Skeletal muscle satellite cell (primary cell): ENCODE measurements at regions not wholly inside any gene's neighbourhood (a gene's known extent, or its start where the extent isn't known, plus 50 kb on each side); places are given as distances from the start of the nearest gene placed in this dataset.

ENCODE experiments used
- H3K27me3 ChIP-seq: 2 replicates; pipeline ENCODE4 v1.7.0; 2013; ENCODE audit warnings: low read length; ENCODE audit not compliant: control insufficient read depth, insufficient read depth
- H3K36me3 ChIP-seq: 2 replicates; pipeline ENCODE4 v1.7.0; 2013; ENCODE audit warnings: mild to moderate bottlenecking, control low read depth, low read length; ENCODE audit not compliant: insufficient read depth
- H3K4me1 ChIP-seq: 2 replicates; pipeline ENCODE4 v1.7.0; 2013; ENCODE audit warnings: low read length; ENCODE audit not compliant: control insufficient read depth, insufficient read depth
- H3K4me2 ChIP-seq: 2 replicates; pipeline ENCODE4 v1.7.0; 2013; ENCODE audit warnings: mild to moderate bottlenecking, low read length
- H3K4me3 ChIP-seq: 2 replicates; pipeline ENCODE4 v1.7.0; 2013; ENCODE audit warnings: low read length
- H3K9ac ChIP-seq: 2 replicates; pipeline ENCODE4 v1.7.0; 2013; ENCODE audit warnings: mild to moderate bottlenecking, low read depth, low read length, moderate library complexity
- H3K9me3 ChIP-seq: replicated peaks from 2 replicates; pipeline ENCODE4 v1.7.0; 2013; ENCODE audit warnings: mild to moderate bottlenecking, control low read depth, low read length

GRCh38 chr10:106179430-106179829 is 985.1 kb downstream of the SORCS1 start:
- Histone ChIP-seq H3K27me3 (no peaks in the 10 kb centered on the region), H3K4me3 (no peak overlapping the region), H3K4me1 (no peaks in the 10 kb centered on the region), H3K9ac (no peak overlapping the region), H3K36me3 (no peaks in the 10 kb centered on the region), H3K4me2 (no peak overlapping the region), H3K9me3 (no peaks in the 10 kb centered on the region)

DNA sequence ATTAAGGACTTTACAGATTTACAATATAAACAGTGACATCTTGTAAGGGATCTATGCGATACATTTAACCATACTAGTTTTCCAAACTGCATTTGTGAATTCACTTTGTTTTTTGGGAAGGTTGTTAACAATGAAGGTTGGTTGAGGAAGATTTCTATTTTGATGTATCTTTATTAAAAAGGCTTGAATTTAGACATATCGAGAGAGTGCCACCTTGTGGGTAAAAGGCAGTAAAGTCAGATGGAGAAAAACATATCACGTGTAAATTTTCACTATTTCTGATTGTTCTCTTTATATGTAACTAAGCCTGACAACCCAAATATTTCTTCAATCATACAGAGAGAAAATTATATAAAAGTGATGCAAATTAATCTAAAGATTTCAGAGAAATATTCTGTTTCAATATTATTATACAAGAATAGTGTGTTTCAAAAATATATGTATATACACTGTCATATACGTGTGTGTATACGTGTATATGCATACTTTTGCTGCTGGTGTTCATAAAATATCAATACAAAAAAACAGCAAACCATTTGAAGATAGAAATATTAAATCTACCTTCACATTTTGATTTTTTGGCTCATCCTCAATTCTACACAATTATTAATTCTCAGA is 988.6 kb downstream of the SORCS1 start:
- no peaks in the 10 kb centered on the region for H3K9me3 ChIP-seq
- no peaks in the 10 kb centered on the region for H3K4me1 ChIP-seq
- no peak overlapping the region for H3K9ac ChIP-seq
- no peak overlapping the region for H3K4me3 ChIP-seq
- H3K4me2 ChIP-seq: no peak overlapping the region
- H3K36me3 ChIP-seq: no peaks in the 10 kb centered on the region
- H3K27me3 ChIP-seq: no peaks in the 10 kb centered on the region

- Histone ChIP-seq H3K9me3 (no peaks in the 10 kb centered on the region), H3K4me3 (no peak overlapping the region), H3K4me2 (no peak overlapping the region), H3K27me3 (no peaks in the 10 kb centered on the region), H3K36me3 (no peaks in the 10 kb centered on the region), H3K4me1 (no peaks in the 10 kb centered on the region), H3K9ac (no peak overlapping the region)
Measured at GRCh38 chr10:106173838-106174237, 990.7 kb downstream of the SORCS1 start.

DNA sequence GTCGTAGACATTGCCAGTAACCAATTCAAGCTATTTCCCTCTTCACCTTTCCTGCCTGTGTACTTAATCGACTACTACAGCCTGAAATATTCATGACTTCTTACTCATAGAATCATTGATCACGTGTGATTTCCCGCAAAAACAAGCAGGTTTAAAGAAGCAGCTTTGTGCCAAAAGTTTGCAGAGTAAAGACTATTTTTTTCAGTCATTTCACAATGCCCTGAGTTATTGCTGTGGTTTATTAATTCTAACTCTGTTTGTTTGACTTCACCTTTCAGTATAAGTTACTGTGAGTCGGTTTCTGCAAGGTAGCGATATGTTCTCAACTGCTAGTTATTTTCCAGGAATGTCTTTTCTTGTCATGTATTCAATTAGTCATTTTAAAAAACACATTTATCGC is 995.3 kb downstream of the SORCS1 start:
- Histone ChIP-seq H3K9ac (no peak overlapping the region), H3K36me3 (no peaks in the 10 kb centered on the region), H3K9me3 (no peaks in the 10 kb centered on the region), H3K4me1 (no peaks in the 10 kb centered on the region), H3K4me2 (no peak overlapping the region), H3K27me3 (no peaks in the 10 kb centered on the region), H3K4me3 (no peak overlapping the region)

DNA sequence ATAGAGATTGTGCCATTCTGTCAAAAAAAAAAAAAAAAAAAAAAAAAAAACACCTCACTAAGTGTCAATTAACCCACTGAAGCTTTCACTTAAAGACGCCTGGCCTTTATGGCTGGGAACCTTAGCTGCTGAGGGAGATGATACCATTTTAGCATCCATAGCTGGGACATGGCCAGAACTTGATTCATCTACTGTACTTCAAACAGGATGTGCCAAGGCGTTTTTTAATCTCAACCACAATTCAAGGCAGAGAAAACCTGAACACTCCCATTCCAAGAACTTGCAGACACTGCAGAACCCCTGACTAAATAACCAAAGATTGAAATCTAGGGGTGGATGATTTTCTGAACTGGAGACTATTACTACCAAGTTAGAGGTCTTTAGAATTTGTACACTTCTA is 996.6 kb downstream of the SORCS1 start:
- Histone ChIP-seq H3K27me3 (no peaks in the 10 kb centered on the region), H3K4me1 (no peaks in the 10 kb centered on the region), H3K9me3 (no peaks in the 10 kb centered on the region), H3K4me2 (no peak overlapping the region), H3K4me3 (no peak overlapping the region), H3K36me3 (no peaks in the 10 kb centered on the region), H3K9ac (no peak overlapping the region)

DNA sequence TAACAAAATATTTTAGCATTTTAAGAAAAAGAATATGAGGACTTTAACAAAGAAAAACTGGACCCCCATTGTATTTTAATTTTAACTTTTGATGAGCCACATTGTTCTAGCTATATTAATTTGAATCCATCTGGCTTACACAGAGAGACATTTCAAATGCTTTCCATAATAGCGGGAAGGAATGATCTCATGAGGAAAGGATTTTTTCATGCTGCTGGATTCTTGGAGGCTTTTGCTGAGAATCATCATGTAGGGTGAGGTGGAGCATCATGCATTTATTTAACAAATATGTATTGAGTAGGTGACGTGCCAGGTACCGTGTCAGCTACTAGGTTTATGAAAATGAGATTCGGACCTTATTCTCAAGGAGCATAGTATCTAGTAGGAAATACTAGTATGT is 1006.3 kb downstream of the SORCS1 start:
- H3K4me2 ChIP-seq: no peak overlapping the region
- H3K4me1 ChIP-seq: no peaks in the 10 kb centered on the region
- no peak overlapping the region for H3K4me3 ChIP-seq
- no peak overlapping the region for H3K9ac ChIP-seq
- no peaks in the 10 kb centered on the region for H3K36me3 ChIP-seq
- no peaks in the 10 kb centered on the region for H3K27me3 ChIP-seq
- no peaks in the 10 kb centered on the region for H3K9me3 ChIP-seq

DNA sequence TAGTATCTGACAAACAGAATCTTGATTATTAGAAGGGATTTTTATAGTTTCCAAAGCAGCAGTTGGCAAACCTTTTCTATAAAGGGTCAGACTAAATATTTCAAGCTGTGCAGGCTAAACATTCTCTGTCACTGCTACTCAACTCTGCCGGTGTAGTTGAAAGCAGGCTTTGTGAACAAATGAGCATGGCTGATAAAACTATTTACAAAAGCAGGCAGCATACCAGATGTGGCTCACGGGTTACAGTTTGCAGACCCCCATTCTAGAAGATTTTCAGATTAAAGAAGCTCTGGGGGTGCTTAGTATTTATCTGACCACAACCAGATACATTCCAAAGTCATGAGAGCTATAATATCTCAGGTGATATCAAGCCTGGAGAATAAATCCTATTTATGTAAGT is 1017.5 kb downstream of the SORCS1 start:
- H3K9me3 ChIP-seq: no peaks in the 10 kb centered on the region
- H3K4me1 ChIP-seq: no peaks in the 10 kb centered on the region
- H3K36me3 ChIP-seq: no peaks in the 10 kb centered on the region
- no peaks in the 10 kb centered on the region for H3K27me3 ChIP-seq
- no peak overlapping the region for H3K4me2 ChIP-seq
- H3K4me3 ChIP-seq: no peak overlapping the region
- H3K9ac ChIP-seq: no peak overlapping the region

DNA sequence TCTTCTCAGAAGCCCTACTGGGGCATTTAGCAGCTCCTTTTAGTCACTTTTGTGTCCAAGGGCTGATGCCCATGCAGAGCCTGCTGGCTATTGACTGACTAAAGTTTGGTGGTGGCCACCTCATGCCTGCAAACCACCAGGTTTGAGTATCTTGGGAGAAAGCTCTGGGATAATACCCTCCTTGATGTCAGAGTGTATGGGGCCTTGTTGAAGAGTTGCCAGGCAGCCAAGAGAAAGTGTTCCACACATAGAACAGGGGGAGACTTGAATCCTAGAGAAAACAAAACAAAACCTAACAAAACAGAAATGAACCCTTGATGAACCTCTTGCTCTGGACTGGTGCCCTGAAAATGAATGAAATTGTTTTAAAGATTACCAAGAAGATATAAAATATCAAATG is 1024.6 kb downstream of the SORCS1 start:
- Histone ChIP-seq H3K36me3 (no peaks in the 10 kb centered on the region), H3K4me2 (no peak overlapping the region), H3K9ac (no peak overlapping the region), H3K4me1 (no peaks in the 10 kb centered on the region), H3K4me3 (no peak overlapping the region), H3K27me3 (no peaks in the 10 kb centered on the region), H3K9me3 (peaks cover 3% of the 10 kb centered on the region)

- H3K4me1 ChIP-seq: no peaks in the 10 kb centered on the region
- H3K27me3 ChIP-seq: no peaks in the 10 kb centered on the region
- no peak overlapping the region for H3K4me2 ChIP-seq
- no peak overlapping the region for H3K4me3 ChIP-seq
- H3K9me3 ChIP-seq: peaks cover 3% of the 10 kb centered on the region
- H3K9ac ChIP-seq: no peak overlapping the region
- no peaks in the 10 kb centered on the region for H3K36me3 ChIP-seq
Measured at GRCh38 chr10:106136175-106136574, 1028.3 kb downstream of the SORCS1 start.

DNA sequence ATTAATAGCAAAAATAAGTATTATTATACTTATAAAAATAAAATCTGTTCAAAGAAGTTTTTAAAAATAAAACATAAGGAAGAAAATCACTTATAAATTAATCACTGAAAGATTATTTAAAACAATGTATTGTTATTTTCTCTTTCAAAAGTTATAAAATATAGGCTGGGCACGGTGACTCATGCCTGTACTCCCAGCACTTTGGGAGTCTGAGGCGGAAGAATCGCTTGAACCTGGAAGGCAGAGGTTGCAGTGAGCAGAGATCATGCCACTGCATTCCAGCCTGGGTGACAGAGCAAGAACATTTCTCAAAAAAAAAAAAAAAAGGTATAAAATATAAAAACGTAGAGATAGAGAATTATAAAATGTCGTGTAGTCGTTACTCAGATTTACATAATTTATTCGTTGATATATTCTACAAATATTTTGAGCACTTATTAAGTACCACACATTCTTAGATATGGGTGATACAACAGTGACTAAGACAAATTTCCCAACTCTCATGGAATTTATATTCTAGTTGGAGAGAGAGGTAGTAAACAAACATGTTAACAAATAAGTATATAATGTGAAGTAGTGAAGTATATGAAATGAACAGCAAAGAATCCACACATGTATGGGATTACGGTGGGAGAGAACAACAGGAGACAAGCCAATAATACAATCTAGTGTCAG is 1030.0 kb downstream of the SORCS1 start:
- no peaks in the 10 kb centered on the region for H3K27me3 ChIP-seq
- H3K36me3 ChIP-seq: no peaks in the 10 kb centered on the region
- H3K4me2 ChIP-seq: no peak overlapping the region
- H3K4me3 ChIP-seq: no peak overlapping the region
- H3K9me3 ChIP-seq: peaks cover under 1% of the 10 kb centered on the region
- H3K9ac ChIP-seq: no peak overlapping the region
- no peaks in the 10 kb centered on the region for H3K4me1 ChIP-seq

- Histone ChIP-seq H3K9ac (no peak overlapping the region), H3K4me3 (no peak overlapping the region), H3K4me1 (no peaks in the 10 kb centered on the region), H3K9me3 (no peaks in the 10 kb centered on the region), H3K27me3 (no peaks in the 10 kb centered on the region), H3K4me2 (no peak overlapping the region), H3K36me3 (no peaks in the 10 kb centered on the region)
Measured at GRCh38 chr10:106133451-106133850, 1031.1 kb downstream of the SORCS1 start.

DNA sequence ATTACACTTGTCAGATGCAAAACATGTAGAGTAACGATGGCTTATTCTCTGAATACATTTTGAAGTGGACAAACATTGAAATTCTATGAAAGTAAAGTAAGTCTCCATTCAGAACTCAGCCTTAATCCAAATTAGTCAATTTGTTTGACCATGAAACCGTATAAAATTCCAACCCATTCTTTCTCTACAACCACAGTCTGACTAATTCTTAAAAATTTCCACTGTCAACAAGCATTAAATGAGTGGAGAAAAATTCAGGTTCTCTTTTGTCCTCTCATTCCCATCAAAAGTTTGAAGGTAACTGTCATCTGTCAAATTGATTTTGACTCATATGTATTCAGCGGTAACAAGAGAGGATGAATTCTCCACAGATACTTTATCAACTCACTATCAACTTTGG is 1031.5 kb downstream of the SORCS1 start:
- Histone ChIP-seq H3K9ac (no peak overlapping the region), H3K4me1 (no peaks in the 10 kb centered on the region), H3K36me3 (no peaks in the 10 kb centered on the region), H3K9me3 (no peaks in the 10 kb centered on the region), H3K4me3 (no peak overlapping the region), H3K27me3 (no peaks in the 10 kb centered on the region), H3K4me2 (no peak overlapping the region)
